ENCODE measurements at regions not wholly inside any gene's neighbourhood (a gene's known extent, or its start where the extent isn't known, plus 50 kb on each side); places are given as distances from the start of the nearest gene placed in this dataset.

- Histone ChIP-seq H3K4me1 (ENCODE audit: insufficient read depth, insufficient read length) (no peaks in the 10 kb centered on the region), H3K9me3 (ENCODE audit: insufficient read depth, low read length) (peaks cover 20% of the 10 kb centered on the region; the same call in 1 of the 2 replicates), H3K9ac (ENCODE audit: insufficient read length, low read depth) (no peak overlapping the region), H3K27me3 (ENCODE audit: insufficient read depth, insufficient read length) (no peaks in the 10 kb centered on the region), H3K4me3 (ENCODE audit: insufficient read length, low read depth) (no peak overlapping the region), H3K36me3 (ENCODE audit: insufficient read depth, insufficient read length, low read length) (no peaks in the 10 kb centered on the region)
- TF ChIP-seq YY1 (IDR thresholded peaks at IDR 0.05; ENCODE audit: insufficient read depth, insufficient read length) (no peak), ZNF274 (IDR thresholded peaks at IDR 0.05; ENCODE audit: low read depth, low read length) (no peak), SUZ12 (IDR thresholded peaks at IDR 0.05; ENCODE audit: extremely low read depth, insufficient read depth, insufficient read length) (no peak)
- no peak for DNase-seq (ENCODE audit: low read depth, low spot score)
Measured at GRCh38 chr6:71556141-71556540, 267.5 kb downstream of the OGFRL1 start.

GRCh38 chr6:71558974-71559373 lies 270.4 kb downstream of the OGFRL1 start:
- DNase-seq (ENCODE audit: low read depth, low spot score) = no peak
- Histone ChIP-seq H3K27me3 (ENCODE audit: insufficient read depth, insufficient read length) (no peaks in the 10 kb centered on the region), H3K36me3 (ENCODE audit: insufficient read depth, insufficient read length, low read length) (no peaks in the 10 kb centered on the region), H3K9me3 (ENCODE audit: insufficient read depth, low read length) (peaks cover 20% of the 10 kb centered on the region; the same call in 1 of the 2 replicates), H3K9ac (ENCODE audit: insufficient read length, low read depth) (no peak overlapping the region), H3K4me1 (ENCODE audit: insufficient read depth, insufficient read length) (no peaks in the 10 kb centered on the region), H3K4me3 (ENCODE audit: insufficient read length, low read depth) (no peak overlapping the region)
- TF ChIP-seq SUZ12 (IDR thresholded peaks at IDR 0.05; ENCODE audit: extremely low read depth, insufficient read depth, insufficient read length) (no peak), YY1 (IDR thresholded peaks at IDR 0.05; ENCODE audit: insufficient read depth, insufficient read length) (no peak), ZNF274 (IDR thresholded peaks at IDR 0.05; ENCODE audit: low read depth, low read length) (no peak)

GRCh38 chr6:71567562-71567961 lies 279.0 kb downstream of the OGFRL1 start:
- no peak for DNase-seq (ENCODE audit: low read depth, low spot score)
- H3K9me3 ChIP-seq (ENCODE audit: insufficient read depth, low read length) = no peaks in the 10 kb centered on the region
- no peak for TF ChIP-seq SUZ12 (IDR thresholded peaks at IDR 0.05; ENCODE audit: extremely low read depth, insufficient read depth, insufficient read length)
- no peak for TF ChIP-seq ZNF274 (IDR thresholded peaks at IDR 0.05; ENCODE audit: low read depth, low read length)
- TF ChIP-seq YY1 (IDR thresholded peaks at IDR 0.05; ENCODE audit: insufficient read depth, insufficient read length) = no peak
- no peak overlapping the region for H3K9ac ChIP-seq (ENCODE audit: insufficient read length, low read depth)
- H3K27me3 ChIP-seq (ENCODE audit: insufficient read depth, insufficient read length) = no peaks in the 10 kb centered on the region
- no peak overlapping the region for H3K4me3 ChIP-seq (ENCODE audit: insufficient read length, low read depth)
- H3K36me3 ChIP-seq (ENCODE audit: insufficient read depth, insufficient read length, low read length) = no peaks in the 10 kb centered on the region
- no peaks in the 10 kb centered on the region for H3K4me1 ChIP-seq (ENCODE audit: insufficient read depth, insufficient read length)

- no peak for TF ChIP-seq YY1 (IDR thresholded peaks at IDR 0.05; ENCODE audit: insufficient read depth, insufficient read length)
- TF ChIP-seq SUZ12 (IDR thresholded peaks at IDR 0.05; ENCODE audit: extremely low read depth, insufficient read depth, insufficient read length) = no peak
- no peak for TF ChIP-seq ZNF274 (IDR thresholded peaks at IDR 0.05; ENCODE audit: low read depth, low read length)
- Histone ChIP-seq H3K9me3 (ENCODE audit: insufficient read depth, low read length) (no peaks in the 10 kb centered on the region), H3K4me1 (ENCODE audit: insufficient read depth, insufficient read length) (no peaks in the 10 kb centered on the region), H3K27me3 (ENCODE audit: insufficient read depth, insufficient read length) (no peaks in the 10 kb centered on the region), H3K36me3 (ENCODE audit: insufficient read depth, insufficient read length, low read length) (no peaks in the 10 kb centered on the region), H3K4me3 (ENCODE audit: insufficient read length, low read depth) (no peak overlapping the region), H3K9ac (ENCODE audit: insufficient read length, low read depth) (no peak overlapping the region)
- DNase-seq (ENCODE audit: low read depth, low spot score) = no peak
Measured at GRCh38 chr6:71577766-71578165, 289.2 kb downstream of the OGFRL1 start.

GRCh38 chr6:71579902-71580301 lies 291.3 kb downstream of the OGFRL1 start:
- Histone ChIP-seq H3K36me3 (ENCODE audit: insufficient read depth, insufficient read length, low read length) (no peaks in the 10 kb centered on the region), H3K9me3 (ENCODE audit: insufficient read depth, low read length) (peaks cover 3% of the 10 kb centered on the region; the same call in 1 of the 2 replicates), H3K27me3 (ENCODE audit: insufficient read depth, insufficient read length) (no peaks in the 10 kb centered on the region), H3K4me1 (ENCODE audit: insufficient read depth, insufficient read length) (no peaks in the 10 kb centered on the region), H3K4me3 (ENCODE audit: insufficient read length, low read depth) (no peak overlapping the region), H3K9ac (ENCODE audit: insufficient read length, low read depth) (no peak overlapping the region)
- TF ChIP-seq YY1 (IDR thresholded peaks at IDR 0.05; ENCODE audit: insufficient read depth, insufficient read length) (no peak), ZNF274 (IDR thresholded peaks at IDR 0.05; ENCODE audit: low read depth, low read length) (no peak), SUZ12 (IDR thresholded peaks at IDR 0.05; ENCODE audit: extremely low read depth, insufficient read depth, insufficient read length) (no peak)
- no peak for DNase-seq (ENCODE audit: low read depth, low spot score)

- Histone ChIP-seq H3K9ac (ENCODE audit: insufficient read length, low read depth) (no peak overlapping the region), H3K4me3 (ENCODE audit: insufficient read length, low read depth) (no peak overlapping the region), H3K9me3 (ENCODE audit: insufficient read depth, low read length) (peaks cover 3% of the 10 kb centered on the region; the same call in 1 of the 2 replicates), H3K4me1 (ENCODE audit: insufficient read depth, insufficient read length) (no peaks in the 10 kb centered on the region), H3K27me3 (ENCODE audit: insufficient read depth, insufficient read length) (no peaks in the 10 kb centered on the region), H3K36me3 (ENCODE audit: insufficient read depth, insufficient read length, low read length) (no peaks in the 10 kb centered on the region)
- no peak for DNase-seq (ENCODE audit: low read depth, low spot score)
- TF ChIP-seq ZNF274 (IDR thresholded peaks at IDR 0.05; ENCODE audit: low read depth, low read length) (no peak), SUZ12 (IDR thresholded peaks at IDR 0.05; ENCODE audit: extremely low read depth, insufficient read depth, insufficient read length) (no peak), YY1 (IDR thresholded peaks at IDR 0.05; ENCODE audit: insufficient read depth, insufficient read length) (no peak)
Measured at GRCh38 chr6:71582820-71583219, 294.2 kb downstream of the OGFRL1 start.

- no peaks in the 10 kb centered on the region for H3K4me1 ChIP-seq (ENCODE audit: insufficient read depth, insufficient read length)
- no peak overlapping the region for H3K9ac ChIP-seq (ENCODE audit: insufficient read length, low read depth)
- H3K27me3 ChIP-seq (ENCODE audit: insufficient read depth, insufficient read length) = no peaks in the 10 kb centered on the region
- H3K9me3 ChIP-seq (ENCODE audit: insufficient read depth, low read length) = peaks cover 3% of the 10 kb centered on the region; the same call in 1 of the 2 replicates
- no peaks in the 10 kb centered on the region for H3K36me3 ChIP-seq (ENCODE audit: insufficient read depth, insufficient read length, low read length)
- TF ChIP-seq ZNF274 (IDR thresholded peaks at IDR 0.05; ENCODE audit: low read depth, low read length) (no peak), SUZ12 (IDR thresholded peaks at IDR 0.05; ENCODE audit: extremely low read depth, insufficient read depth, insufficient read length) (no peak), YY1 (IDR thresholded peaks at IDR 0.05; ENCODE audit: insufficient read depth, insufficient read length) (no peak)
- no peak overlapping the region for H3K4me3 ChIP-seq (ENCODE audit: insufficient read length, low read depth)
- DNase-seq (ENCODE audit: low read depth, low spot score) = no peak
Measured at GRCh38 chr6:71584712-71585436, 296.3 kb downstream of the OGFRL1 start.

Data from NT2/D1 (cell line).